Dedifferentiated amniotic fluid mesenchymal stem cell (primary cell): ENCODE measurements at regions not wholly inside any gene's neighbourhood (a gene's known extent, or its start where the extent isn't known, plus 50 kb on each side); places are given as distances from the start of the nearest gene placed in this dataset.
"Not testable (repeated sequence)": the region's sequence is repeated elsewhere in the genome, so short reads cannot be mapped to it uniquely, and the experiment has no call there.

Source experiments
- DNase-seq: peaks from one replicate; pipeline ENCODE4 v3.0.0-alpha.2; 2016; ENCODE audit errors: extremely low spot score

DNA sequence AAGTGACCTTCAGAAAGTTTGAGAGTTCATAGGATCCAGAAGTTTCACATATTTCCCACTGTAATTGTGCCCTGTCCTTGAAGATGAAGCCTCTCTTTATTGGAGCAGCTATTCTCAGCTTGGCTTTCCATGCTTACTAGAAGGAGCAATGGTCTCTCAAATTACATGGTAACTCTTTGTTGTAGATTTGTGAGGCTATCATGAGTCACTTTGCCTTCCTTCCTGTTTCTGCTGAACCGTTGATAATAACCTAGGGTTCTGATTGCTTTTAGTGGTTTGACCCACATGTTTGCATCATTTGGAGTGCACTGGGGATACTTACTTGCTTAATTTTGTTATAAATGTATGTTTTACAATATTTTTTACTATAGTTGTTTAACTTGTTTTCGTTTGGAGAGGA is 772.9 kb upstream of the SLITRK6 start:
- no peak for DNase-seq

DNA sequence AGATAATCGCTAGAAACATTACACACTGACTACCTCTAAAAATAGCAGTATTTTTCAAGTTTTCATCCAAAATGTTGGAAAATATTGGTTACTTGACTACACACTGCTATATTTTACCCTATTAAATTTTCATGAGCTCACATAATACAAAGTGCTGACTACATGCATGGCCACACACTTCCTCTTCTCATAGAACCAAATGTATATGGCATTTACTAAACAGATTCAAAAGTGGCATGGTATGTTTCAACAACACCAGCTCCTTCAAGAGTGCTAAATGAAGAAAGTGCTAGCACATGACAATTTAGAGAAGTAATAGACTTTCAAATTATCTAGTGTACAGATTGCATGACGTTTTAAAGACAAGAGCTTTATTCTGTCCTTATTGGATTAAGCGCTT is 780.4 kb upstream of the SLITRK6 start:
- no peak for DNase-seq

DNA sequence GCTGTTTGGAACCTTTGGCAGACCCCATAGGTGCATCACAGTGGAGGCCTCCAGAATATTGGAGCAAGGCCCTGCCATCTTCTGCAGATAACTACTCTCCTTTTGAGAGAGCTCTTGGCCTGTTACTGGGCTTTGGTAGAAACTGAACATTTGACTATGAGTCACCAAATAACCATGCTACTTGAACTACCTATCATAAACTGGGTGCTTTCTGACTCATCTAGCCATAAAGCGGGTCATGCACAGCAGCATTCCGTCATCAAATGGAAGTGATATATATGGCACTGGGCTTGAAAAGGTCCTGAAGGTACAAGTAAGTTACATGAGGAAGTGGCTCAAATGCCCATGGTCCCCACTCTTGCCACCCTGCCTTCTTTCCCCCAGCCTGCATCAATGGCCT is 782.5 kb upstream of the SLITRK6 start:
- DNase-seq: no peak

DNA sequence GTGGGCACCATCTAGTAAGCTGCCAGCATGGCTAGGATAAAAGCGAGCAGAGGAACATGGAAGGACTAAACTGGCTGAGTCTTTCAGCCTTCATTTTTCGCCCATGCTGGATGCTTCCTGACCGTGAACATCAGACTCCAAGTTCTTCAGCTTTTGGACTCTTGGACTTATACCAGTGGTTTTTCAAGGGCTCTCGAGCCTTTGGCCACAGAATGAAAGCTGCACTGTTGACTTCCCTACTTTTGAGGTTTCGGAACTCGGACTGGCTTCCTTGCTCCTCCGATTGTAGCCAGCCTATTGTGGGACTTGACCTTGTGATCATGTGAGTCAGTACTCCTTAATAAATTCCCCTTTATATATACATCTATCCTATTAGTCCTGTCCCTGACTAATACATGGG is 785.1 kb upstream of the SLITRK6 start:
- DNase-seq: no peak

DNA sequence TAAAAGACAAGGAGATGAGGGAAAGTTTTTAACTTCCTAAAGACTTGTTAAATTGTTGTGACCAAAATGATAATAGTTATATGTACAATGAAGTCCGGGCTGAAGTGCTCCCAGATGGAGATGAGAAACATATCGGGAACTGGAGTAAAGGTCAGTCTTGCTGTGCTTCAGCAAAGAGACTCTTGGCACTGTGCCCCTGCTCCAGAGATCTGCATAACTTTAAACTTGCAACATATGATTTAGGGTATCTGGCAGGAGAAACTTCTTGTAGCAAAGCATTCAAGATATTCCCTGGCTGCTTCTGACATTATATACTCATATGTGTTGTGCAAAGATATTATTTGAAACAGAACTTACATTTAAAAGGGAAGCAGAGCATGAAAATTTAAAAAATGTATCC is 786.6 kb upstream of the SLITRK6 start:
- no peak for DNase-seq

DNA sequence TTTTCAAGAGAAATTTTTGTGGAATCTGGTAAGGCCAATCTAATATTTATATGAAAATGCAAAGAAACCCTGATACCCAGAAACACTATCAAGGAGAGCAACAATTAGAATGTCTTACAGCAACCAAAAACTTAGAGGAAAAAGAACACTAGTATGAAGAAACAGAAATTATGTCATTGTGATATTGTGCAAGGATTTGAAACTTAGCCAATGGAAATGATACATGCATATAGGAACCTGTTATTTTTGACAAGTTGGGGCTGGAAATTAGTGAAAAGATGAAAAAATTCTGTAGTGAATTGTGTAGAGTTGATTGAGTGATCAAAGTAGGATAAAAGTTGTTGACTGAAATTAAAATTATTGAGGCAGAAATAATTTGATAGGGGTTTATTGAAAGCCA is 792.6 kb upstream of the SLITRK6 start:
- DNase-seq: no peak

DNA sequence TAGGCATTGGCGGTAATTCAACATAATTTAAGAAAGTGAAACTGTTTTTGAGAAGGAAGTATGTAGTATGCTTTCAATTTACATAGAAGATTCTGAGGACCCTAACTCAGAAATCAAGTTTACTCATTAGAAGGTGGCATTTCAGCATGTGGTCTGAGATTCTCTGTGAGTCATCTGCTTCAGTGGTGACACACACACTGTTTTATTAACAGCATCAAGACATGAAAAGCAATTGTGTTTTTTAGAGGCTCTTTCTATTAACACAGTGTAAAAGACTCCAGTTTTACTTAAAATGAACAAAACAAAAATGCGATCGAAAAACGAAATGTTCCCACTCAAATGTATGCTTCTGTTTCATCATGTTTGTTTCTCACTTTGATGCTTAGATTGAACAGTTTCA is 802.1 kb upstream of the SLITRK6 start:
- DNase-seq: no peak

DNA sequence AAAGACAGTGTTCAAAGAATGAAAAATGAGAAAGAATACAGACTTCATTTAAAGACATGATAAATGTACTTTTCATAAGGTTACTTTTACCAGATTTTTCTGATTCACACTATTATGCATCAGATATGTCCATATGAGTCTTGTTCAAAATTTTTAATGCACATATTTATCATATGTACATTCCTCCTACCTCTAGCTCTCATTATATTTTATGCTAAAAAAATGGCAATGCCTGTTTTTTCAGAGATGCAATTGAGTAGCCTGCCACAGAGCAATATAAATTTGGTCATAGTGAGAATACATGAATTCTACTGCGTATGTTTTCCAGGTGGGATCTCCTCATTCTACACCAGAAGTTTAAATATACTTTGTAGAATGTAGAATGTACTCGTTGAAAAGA is 807.0 kb upstream of the SLITRK6 start:
- DNase-seq: no peak

DNA sequence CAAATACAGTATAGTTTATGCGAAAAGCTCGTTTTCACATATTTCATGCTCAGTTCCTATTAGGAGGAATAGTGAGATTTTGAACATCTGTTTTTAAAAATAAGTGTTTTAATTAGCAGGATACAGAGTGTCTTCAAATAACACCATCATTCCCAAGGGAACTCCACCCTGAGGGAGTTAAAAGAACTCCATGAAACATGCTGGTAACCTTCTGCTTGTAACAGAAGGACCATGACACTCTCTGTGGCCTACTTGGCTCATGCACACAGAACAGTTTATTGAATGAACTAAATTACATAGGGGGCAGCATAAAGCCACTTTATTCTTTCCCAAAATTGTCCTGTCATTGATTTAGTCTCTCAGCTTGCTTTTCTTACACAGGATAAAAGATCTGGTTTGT is 809.5 kb upstream of the SLITRK6 start:
- DNase-seq: no peak

DNA sequence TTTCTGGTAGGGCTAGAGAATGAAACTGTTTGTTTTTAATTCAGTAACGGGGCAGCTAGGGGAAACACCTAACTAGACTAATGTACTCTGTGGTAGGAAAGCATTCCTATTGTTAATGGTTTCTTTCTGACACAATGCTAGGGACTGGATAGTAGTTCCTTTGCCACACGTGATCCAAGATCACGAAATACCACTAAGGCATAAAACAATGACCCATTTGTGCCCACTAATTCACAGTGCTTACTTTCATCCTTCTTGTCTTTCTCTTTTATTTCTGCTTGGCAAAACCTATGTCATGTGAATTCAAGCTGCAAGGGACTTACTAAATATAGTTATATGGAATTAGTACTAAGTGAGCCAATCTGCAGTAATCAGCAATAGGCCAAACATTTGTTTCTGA is 834.1 kb upstream of the SLITRK6 start:
- no peak for DNase-seq

DNA sequence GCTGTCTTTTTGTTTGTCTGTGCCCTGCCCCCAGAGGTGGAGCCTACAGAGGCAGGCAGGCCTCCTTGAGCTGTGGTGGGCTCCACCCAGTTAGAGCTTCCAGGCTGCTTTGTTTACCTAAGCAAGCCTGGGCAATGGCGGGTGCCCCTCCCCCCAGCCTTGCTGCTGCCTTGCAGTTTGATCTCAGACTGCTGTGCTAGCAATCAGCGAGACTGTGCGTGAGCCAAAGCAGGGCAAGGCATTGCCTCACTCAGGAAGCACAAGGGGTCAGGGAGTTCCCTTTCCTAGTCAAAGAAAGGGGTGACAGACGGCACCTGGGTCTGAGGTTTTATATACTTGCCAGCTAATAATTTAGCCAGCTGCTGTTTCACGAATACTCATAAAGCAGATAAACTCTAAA is 852.0 kb upstream of the SLITRK6 start:
- not testable (repeated sequence) for DNase-seq

DNA sequence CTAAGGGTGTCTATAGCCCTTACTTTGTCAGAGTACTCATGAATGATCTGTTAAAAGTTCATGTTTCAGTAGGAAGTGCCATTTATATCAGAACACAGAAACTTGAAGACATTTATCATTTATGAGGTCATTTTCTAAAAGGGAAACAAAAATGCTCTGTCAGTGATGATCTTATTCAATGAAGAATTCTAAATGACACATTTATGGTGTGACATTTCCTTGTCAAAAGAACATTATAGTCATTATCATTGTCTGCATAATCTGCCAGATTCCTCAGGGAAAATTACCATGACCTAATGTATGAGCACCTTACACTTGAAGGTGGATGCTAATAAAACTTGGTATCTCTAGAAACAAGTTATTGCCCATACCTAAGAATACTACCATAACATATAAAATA is 853.8 kb upstream of the SLITRK6 start:
- DNase-seq: no peak

DNA sequence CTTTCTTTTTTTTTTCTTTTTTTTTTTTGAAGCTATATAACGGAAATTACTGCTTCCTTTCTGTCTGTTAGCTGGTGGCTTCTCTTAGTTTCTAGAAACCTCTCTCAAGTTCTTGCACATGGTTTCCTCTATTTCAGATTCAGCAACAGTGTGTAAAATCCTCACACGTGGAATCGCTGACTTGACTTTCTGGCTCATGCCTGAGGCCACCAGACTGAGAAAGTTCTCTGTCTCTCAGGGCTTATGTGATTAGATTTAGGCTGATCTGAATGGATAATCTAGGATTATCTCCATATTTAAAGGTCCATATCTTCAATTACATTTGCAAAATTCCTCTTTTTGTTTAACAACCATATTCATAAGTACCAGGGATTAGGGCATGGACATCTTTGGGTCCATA is 856.3 kb upstream of the SLITRK6 start:
- no peak for DNase-seq

DNA sequence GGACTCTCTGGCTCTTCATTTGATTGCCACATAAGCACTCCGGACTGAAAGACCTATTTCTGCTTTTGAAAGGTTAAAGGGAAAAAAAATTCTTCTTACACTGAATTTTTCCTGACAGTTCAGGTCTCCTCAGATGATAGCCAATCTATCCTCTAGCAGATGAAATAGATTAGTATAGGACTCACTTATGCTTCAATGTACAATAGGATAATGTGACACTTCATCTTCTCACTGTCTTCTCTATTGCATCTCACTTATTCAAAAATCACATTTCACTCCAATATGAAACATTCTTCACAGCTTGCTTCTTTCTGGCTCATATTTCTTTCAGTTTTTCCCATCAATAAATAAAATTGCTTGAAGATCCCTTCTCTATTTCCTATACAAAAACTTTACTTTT is 860.9 kb upstream of the SLITRK6 start:
- no peak for DNase-seq

DNA sequence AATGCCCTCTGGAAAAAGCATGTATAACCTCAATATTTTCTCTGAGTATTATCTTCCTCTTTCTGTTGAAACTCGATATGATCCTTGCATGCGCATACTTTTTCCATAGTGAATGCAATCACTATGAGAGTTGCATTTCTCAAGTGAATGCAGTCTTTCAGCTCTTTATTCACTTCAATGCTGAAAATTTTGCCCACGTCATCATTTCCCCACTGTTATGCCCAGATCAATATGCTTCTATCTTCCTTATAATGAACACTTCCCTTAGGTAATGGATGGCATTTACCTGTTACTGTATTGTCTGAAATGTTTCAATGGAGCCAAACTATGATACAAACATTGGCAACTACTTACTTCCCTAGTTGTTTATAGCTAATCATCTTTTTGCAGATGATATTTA is 866.6 kb upstream of the SLITRK6 start:
- DNase-seq: no peak

DNA sequence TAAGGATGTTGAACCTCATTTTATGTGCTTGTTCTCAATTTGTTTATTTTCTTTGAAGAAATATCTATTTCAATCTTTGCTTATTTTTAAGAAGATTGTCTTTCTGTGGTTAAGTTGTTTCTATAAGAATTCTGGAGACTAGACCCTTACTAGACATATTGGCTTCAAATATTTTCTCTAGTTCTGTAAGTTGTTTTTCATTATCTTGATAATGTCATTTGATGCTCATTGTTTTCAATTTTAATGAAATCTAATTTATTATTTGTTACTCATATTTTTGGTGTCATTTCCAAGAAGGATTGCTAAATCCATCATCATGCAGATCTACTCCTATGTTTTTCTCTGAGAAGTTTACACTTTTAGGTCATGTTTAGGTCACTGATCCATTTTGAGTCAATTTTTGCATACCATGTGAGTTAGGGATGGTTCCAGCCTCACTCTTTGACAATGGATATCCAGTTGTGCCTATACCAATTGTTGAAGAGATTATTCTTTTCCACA is 874.8 kb upstream of the SLITRK6 start:
- no peak for DNase-seq

DNA sequence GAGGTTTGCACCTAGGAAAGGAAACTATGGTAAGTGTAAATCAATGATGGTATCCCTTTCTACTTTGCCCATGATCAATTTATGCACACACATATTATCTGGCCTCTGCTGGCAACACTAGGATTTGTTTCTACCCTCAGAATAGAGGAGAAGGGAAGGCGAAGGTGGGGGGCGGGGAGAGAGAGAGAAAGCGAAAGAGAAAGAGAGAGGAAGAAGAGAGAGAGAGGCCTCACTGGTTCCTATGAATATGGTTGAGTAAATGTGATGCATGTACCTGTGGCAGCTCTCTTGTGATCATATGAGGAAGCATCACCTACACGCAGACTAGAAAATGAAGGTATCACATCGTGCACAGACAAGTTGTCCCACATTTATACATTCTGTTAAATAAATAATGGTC is 882.0 kb upstream of the SLITRK6 start:
- DNase-seq: no peak

DNA sequence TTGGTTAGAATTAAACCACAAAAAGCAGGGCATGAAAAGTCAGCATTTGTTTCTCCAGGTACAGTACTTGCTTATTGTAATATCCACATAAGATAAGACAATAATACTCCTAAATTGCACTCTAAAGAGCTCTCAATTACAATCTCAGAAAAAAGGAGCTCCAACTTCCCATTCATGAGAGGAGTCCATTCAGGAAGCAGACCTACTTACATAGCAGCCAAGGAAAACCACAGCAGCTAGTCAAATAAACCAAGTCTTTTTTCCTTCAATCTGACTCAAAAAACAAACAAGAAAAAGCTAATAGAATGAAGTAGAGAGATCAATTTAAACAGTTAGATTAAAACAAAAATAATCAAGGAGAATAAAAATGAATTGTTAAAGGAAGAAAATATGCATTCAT is 885.2 kb upstream of the SLITRK6 start:
- no peak for DNase-seq

DNA sequence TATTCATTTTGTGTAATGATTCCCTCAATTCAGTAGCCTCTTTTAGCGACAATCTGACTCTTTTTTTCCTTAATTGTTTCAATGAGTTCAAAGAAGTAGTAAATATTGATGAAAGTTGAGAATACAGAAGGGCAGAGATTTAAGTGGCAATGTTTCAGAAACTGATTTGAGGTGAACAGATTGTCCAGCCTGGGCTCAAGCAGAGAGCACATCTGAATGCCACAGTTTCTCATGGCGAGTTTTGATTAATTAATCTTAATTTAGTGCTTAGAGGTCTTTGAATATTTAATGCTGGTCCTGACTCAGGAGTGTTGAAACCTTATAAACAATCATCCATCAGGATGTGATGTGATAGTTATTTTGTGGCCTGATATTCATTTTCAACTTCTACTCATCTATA is 890.7 kb upstream of the SLITRK6 start:
- DNase-seq: no peak

DNA sequence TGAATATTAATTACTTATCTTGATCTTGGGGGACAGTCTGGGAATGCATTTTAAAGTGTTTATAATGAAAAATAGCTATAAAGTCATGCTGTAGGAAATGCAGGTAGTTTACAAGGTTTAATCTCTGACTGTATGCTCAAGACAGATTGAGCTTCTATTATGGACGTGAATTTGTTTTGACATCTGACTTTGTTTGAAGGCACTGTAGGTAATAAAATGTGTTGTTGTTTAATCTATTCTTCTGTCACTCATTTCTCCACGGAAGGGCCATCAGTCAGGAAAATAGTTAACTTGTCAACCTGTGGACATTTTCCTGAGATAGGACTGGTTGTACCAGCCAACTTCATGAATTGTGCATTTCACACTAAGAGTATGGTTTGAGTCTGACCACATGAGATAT is 893.1 kb upstream of the SLITRK6 start:
- no peak for DNase-seq

DNA sequence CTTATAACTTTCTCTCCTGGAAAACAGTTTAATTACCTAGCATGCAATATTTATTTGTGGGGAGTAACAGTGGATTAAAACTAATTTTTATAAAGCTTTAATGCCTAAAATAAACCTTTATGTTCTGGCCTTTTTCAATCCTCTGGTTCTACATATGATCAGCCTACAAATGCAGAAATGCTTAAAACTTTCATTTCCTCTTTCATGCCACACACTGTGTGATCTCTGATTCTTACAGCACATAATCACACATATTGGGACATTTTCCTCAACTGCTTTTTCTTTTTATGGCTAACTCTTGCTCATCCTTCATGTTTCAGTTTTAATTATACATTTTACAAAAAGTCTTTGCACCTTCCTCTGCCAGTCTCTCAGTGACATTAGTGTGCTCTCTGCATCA is 910.8 kb upstream of the SLITRK6 start:
- DNase-seq: no peak

DNA sequence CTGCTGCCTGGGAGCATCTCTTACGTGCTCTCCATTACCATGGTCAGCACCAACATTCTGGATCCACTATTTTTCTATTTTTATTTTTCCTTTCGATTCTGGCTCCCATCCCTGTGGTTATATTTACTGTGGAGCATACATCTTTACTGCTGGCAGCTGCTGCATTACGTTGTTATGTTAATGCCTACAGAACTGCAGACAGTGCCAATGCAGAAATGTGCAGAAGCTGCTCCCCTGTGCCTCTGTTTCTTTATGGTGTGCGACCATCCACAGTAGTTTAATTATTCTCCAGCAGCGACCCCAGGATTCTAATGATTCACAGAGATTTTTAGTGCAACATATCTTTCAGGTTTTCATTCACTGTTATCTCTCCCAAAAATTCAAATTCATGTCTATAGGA is 911.7 kb upstream of the SLITRK6 start:
- DNase-seq: no peak

DNA sequence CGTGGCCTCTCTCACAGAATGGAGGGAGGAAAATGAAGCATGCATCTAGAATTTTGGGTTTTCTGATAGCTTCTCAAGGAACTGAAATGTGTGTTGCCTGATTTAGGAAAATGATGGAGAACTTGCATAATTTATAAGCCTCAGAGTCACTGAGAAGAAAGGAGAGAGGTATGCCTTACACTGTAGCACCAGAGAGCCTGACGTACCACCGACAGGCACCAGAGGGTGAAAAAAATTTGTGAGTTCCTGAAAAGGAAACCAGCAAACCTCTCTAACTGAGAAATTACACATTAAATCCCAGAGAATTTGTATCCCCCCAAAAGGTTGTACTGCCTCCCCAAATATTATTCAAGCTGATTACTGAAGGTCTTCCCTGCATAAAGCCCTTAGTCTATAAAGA is 915.3 kb upstream of the SLITRK6 start:
- no peak for DNase-seq

DNA sequence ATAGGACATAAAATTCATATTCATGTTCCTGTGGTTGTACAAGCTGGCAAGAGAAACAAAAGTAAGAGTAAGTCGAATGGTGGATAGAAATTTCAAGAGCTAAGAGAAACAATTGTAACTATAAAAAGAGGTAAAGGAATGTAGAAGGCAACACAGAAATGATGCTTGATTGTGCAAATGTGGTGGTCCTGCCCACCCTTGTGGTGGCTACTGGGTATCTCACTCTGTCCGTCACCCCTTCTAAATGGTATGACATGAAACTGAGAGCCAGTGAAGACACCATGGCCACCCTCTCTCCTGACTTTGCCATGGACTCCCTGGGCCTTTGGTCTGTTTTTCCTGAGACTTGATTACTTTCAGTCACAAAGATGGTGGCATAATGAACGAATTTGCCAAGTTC is 925.9 kb upstream of the SLITRK6 start:
- DNase-seq: no peak

DNA sequence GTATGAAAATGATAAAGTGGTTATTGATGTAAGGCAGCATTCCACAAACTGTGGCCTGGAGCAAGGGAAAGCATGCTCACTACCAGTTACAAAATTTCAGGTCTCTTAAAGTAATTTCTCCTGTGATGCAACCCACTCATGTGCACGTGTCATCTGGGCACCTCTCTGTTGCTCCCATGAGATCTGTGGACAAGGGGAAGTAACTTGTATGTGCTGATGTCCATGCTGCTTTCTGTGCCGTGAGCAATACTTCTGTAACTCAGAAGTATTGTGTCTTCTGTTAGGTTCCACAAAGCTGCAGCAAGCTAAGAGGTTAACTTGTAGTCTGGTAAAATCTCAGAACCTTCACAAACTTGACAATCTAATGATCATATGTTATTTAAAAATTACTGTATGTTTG is 930.0 kb upstream of the SLITRK6 start:
- no peak for DNase-seq
